Activated CD8-positive, alpha-beta memory T cell treated with anti-CD3 and anti-CD28 coated beads for 36 hours (primary cell): ENCODE measurements at regions not wholly inside any gene's neighbourhood (a gene's known extent, or its start where the extent isn't known, plus 50 kb on each side); places are given as distances from the start of the nearest gene placed in this dataset.
"Not testable (repeated sequence)": the region's sequence is repeated elsewhere in the genome, so short reads cannot be mapped to it uniquely, and the experiment has no call there.

ENCODE experiments used
- CTCF ChIA-PET: fragments of 350-600 bp; sonication (Branson Sonifier 250); formaldehyde crosslinking; loops from one replicate; lab custom pipeline; 2021; ENCODE audit warnings: antibody characterized with exemption; lab: Charles Lee
- POLR2A ChIA-PET: fragments of 350-600 bp; sonication (Branson Sonifier 250); formaldehyde crosslinking; loops from one replicate; lab custom pipeline; 2021; ENCODE audit warnings: antibody characterized with exemption; lab: Charles Lee

DNA sequence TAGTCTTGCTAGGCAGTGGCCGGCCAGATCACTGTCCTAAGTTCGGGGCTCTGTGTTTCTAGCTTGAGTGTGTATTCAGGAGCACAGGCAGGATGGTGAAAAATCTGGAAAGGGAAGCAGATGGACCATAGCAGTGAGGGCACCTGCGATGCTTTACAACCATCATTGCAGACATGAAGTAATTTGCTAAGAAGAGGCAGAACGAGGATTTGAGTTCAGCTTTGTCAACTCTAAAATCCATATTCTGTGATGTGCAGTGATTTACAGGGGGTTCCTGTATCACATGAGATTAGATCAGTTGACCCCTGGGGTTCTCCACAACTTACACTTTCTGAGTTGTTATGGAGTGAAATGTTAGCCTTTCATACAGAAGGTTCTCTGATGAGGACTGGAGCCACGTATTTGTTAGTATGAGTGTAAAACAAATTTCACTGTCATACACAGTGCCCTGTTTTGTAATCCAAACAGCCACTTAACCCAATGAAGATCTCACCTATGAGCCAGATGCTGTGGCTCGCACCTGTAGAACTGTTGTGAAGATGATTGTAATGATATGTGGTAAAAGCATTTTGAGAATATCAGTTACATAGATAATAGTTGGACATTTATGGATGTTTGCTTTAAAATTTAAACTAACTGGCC is 173.0 kb upstream of the VKORC1L1 start:
- POLR2A ChIA-PET, CTCF ChIA-PET: not testable (repeated sequence)

DNA sequence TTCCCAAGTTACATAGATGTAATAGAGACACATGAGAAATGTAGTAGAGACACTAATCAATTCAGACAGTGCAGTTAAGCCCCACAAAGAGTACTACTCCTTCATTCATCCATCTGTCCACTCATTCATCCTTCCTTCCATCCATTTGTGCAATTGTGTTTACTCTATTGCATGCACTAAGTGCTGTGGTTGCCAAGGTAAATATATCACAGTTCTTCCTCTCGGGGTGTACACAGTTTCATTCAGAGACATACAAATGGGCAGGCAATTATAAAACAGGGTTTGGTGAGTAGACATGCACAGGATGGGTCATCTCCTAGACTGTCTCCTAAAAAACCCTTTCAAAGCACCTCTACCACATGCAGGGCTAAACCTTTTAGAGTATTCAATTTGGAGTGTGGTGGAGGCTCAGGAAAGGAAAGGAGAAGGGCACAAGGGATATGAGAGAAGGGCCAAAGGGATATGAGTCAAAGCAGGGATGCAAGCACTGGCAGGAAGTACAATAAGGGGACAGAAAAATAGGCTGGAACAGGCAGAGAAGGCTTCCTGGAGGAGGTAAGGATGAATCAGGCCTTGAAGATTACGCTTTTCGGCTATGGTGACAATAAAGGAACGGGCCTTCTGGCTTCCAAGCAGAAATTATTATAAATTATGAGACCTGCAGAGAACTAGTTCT is 153.6 kb upstream of the VKORC1L1 start:
- CTCF ChIA-PET, POLR2A ChIA-PET: not testable (repeated sequence)

DNA sequence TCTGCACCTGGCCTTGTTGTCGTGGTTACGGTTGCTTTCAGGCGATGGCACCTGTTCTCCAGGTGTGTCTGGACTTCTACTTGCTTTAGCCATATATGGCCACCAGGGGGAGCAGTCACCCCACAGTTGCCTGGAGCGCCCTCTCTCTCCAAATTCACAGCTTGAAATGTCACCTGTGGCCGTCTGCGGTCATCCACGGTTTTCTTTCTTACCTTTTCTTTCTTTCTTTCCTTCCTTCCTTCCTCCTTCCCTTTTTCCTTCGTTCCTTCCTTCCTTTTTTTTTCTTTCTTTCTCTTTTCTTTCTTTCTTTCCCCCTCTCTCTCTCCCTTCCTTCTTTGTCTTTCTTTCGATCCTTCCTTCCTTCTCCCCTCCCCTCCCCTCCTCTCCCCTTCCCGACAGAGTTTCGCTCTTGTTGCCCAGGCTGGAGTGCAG is 150.5 kb upstream of the VKORC1L1 start:
- ChIA-PET POLR2A (no interaction called here), CTCF (no interaction called here)

DNA sequence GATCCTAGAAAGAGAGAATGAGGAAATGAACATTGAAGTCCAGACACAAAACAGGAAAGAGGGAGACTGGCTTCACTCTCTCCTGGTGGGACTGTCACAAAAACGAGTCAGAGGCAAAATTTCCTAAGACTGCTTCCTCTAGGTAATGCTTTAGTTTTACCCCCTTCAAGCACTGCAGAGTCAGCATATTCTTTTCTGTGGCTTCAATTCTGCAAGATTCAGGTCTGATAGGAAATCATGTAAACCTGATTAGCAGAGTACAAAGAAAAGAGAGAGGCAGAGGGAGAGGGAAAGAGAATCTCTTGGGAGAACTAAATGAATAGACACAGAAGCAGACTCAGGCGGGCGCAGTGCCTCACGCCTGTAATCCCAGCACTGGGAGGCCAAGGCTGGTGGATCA is 145.7 kb upstream of the VKORC1L1 start:
- CTCF ChIA-PET, POLR2A ChIA-PET: not testable (repeated sequence)

DNA sequence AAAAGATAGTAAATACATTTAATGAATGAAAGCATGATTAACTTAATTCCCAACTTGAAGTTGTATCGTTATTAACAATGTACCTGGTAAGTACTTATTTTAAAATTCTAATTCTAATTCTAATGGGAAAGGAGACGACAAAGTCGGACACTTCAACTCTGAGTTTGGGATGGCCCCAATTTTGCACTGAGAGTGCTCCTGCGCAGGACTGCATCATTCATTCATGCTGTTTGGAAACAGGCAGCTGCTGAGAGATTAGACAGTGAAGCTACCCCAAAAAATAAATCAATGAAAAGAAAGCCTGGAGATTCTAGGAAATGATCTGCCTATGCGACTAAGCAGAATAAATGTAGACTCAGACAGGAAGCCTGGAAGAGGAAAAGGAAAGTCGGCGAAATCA is 141.7 kb upstream of the VKORC1L1 start:
- ChIA-PET POLR2A (no interaction called here), CTCF (no interaction called here)

DNA sequence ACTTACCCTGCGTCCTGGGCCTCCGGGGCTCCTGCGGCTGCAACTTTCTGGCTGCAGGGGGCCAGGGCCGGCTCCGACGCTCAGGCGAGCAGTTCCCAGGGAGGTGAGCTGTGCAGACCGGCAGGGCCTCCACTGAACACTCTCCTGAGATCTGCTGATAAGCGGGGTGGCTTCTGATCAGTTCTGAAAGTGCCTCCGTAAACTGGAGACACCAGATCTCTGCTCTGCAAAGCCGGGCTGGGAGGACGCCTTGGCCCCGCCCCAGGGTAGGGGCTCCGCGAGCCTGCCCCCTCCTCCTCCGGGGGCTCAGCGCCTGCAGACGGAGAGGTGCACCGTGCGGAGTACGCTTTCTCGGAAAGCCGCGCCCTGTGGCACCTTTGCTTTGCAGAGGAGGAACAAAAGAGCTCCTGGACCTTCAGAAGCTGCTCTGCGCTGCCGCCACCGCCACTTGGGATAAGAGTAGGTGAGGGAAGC is 141.3 kb upstream of the VKORC1L1 start:
- ChIA-PET POLR2A (no interaction called here), CTCF (no interaction called here)

DNA sequence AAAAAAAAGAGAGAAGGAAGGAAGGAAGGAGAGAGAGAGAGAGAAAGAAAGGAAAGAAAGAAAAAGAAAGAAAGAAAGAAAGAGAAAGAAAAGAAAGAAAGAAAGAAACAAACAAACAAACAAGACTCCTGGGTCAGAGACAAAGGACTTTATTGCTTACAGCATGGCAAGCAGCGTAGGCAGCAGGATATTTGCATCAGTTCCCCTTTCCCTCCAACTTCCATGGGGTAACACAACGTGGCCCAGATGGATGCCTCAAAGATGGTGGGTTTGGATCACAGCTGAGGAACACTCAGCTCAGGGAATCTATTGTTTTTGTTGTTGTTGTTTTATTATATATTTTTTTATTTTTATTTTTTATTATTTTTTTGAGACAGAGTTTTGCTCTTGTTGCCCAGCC is 128.5 kb upstream of the VKORC1L1 start:
- ChIA-PET POLR2A (no interaction called here), CTCF (no interaction called here)

DNA sequence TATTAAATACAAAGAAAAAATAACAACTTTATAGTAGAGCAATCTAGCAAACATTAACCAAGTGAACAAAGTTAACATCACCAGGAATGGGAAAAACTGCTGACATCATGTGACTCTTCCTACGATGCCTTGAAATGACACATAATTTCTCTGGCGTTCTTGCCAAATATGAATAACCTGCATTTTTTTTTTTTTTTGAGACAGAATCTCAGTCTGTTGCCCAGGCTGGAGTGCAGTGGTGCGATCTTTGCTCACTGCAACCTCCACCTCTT is 126.5 kb upstream of the VKORC1L1 start:
- ChIA-PET CTCF (no interaction called here), POLR2A (no interaction called here)

DNA sequence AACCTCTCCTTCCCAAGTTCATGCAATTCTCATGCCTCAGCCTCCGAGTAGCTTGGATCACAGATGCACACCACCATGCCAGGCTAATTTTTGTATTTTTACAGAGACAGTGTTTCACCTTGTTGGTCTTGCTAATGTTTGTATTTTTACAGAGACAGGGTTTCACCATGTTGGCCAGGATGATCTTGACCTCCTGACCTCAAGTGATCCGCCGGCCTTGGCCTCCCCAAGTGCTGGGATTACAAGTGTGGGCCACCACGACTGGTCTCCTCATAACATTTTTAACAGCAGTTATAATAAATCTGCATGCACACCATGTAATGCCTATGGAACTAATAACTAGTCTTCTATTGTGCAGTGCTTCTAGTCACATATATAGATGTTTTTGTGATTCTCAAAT is 123.8 kb upstream of the VKORC1L1 start:
- POLR2A ChIA-PET = no interaction called here
- CTCF ChIA-PET = no interaction called here

DNA sequence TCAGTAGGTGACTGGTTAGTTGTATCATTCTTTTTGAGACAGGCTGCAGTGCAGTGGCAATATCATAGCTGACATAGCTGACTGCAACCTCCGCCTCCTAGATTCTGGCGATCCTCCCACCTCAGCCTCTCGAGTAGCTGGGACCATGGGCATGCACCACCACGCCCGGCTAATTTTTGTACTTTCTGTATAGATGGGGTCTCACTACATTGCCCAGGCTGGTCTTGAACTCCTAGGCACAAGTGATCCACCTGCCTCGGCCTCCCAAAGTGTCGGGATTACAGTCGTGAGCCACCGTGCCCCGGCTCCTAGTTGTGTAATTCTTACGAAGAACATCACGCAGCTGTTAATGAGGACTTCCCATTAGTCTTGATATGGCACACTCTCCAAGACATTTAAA is 123.4 kb upstream of the VKORC1L1 start:
- ChIA-PET CTCF (no interaction called here), POLR2A (interaction anchor here (1.5 kb wide), 1 partner anchor 21 kb away, joined by 4 read pairs; no protein-coding TSS in a partner anchor)

DNA sequence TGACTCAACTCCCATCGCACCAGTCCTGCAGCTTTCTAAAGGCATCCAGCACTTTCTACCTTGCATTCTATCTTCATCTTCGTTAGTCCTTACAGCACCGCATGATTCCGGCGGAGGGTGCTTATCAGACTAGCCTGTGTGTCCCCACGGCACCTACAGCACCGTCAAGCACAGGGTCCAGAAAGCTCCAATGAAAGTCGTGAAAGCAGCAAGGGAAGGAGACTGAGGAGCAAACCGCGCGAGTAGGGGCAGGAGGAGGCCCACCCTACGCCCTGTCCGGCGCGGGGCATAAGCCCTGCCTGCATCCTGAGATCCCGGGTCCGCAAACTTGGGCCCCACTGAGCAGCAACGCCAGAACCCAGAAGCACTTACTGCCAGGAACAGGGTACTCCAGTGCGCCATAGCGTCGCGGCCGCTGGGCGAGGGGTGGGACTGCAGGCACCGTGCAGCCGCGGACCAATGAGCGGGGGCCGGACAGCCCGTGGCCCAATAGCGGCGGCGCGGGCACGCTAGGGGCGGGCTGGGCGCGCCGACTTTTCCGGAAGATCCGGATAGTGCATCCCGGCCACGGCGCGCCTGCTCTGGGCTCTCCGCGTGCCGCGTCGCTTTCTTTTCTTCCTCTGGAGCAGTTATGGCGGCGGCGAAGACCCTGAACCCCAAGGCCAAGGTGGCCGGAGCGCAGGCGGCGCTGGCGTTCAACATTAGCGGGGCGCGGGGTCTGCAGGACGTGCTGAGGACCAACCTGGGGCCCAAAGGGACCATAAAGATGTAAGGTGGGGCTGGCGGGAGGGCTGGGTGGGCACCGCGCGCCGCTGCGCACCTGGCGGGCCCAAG is 122.1 kb upstream of the VKORC1L1 start:
- CTCF ChIA-PET = interaction anchor here (1.0 kb wide), 1 partner anchor 121 kb away, joined by 3 read pairs; no protein-coding TSS in a partner anchor

DNA sequence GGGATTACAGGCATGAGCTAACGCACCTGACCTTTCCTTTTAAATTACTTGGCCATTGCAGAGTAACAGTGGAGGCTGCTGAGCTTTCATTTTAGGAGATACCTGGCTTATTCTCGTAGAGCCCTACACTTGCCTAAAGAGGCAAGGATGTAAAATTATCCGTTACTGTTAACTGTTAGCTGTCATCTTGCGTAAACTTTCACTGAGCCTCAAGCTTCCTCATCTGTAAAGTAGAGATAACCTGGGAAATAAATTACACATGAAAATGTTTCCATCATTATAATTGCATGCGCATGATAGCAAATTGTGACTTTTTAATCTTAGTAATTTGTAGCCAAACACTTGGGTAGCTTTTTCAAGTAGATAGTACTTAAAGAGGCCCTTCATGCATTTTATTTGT is 118.8 kb upstream of the VKORC1L1 start:
- POLR2A ChIA-PET, CTCF ChIA-PET: not testable (repeated sequence)

More for the DNA sequence above, 122.1 kb upstream of the VKORC1L1 start:
- POLR2A ChIA-PET = interaction anchor here (1.5 kb wide), 1 partner anchor 20 kb away, joined by 4 read pairs; no protein-coding TSS in a partner anchor

DNA sequence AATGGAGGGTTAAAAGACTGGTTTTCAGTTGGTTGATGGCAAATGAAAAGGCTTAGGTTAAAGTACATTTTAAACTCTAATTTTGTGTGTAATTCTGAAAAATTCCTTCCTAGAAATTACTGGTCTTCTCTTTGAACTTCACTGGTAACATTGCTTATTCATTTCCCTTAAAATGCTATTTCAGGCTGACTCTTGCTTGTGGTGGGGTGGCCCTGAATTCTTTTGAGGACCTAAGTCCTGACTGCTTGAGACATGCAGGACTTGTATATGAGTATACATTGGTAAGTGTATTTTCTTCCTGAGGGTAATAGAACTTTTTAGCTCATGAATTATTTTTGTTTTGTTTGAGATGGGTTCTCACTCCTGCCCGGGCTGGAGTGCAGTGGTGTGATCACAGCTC is 113.9 kb upstream of the VKORC1L1 start:
- CTCF ChIA-PET, POLR2A ChIA-PET: not testable (repeated sequence)

DNA sequence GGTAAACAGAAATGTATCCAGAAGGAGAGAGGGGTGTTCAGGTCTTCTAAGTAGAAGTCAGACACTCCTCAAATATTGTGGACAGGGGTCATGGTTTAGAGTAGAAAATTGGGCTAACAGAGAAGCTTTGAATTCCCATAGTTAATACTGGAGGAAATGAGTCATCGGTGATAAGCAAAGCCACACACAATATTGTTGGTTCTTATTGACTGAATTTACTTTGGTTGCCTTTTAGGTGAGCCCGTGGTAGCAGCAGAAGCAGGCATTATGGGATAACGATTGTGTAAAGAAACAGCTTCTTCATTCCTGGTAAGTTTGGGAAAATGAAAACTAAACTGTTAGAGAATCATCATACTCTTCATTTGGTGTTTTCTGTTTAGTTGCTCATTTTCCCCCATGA is 110.2 kb upstream of the VKORC1L1 start:
- POLR2A ChIA-PET = not testable (repeated sequence)

DNA sequence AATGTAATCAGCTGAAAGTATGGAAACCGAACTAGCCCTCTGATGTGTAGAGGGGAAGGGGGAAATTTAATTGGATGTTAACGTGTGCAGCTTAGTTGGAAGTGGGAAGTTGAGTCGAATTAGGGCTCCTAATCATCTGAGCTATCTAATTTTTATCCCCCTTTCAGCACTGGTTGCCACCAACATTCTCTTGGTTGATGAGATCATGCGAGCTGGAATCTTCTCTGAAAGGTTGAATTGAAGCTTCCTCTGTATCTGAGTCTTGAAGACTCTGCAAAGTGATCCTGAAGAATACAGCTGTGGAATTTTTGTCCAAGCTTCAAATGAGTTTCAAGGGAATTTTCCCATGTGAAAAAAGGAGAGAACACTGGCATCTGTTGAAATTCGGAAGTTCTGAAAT is 109.8 kb upstream of the VKORC1L1 start:
- POLR2A ChIA-PET, CTCF ChIA-PET: not testable (repeated sequence)

More for the DNA sequence above, 110.2 kb upstream of the VKORC1L1 start:
- CTCF ChIA-PET = not testable (repeated sequence)

DNA sequence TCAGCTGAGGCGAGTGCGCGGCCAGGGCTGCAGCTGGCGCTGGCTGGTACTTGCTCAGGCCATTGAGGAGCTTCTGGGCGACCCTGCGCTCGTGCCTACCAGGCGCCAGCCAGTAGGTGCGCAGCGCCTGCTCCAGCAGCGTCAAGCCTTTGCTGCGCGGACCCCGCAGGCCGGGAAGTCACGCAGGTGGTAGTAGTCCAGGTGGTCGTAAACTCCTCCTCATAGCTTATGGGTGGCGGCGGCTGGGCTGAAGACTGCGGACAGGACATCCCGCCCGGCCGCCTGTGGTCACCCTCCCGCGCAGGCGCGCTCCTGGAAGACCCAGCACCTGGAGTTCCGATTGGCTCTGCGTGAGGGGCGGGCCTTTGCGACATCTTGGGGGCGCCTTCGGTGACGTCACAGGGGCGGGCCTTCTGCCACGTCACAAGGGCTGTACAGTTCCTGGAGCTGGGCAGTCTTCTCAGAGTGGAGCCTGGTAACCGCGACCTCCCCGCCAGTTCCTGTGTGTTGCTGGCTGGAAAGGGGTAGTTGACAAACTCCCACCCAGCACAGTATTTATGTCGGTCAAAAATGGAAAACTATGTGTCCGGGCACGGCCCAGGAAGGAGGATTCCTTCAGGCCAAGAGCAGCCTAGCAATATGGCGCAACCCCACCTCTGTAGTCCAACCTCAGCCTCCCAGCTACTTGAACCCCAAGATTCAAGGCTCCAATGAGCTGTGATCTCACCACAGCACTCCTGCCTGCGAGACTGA is 102.2 kb upstream of the VKORC1L1 start:
- POLR2A ChIA-PET = interaction anchor here (0.5 to 1.0 kb wide), 3 partner anchors 20 to 344 kb away, joined by 4 to 9 read pairs (median 4); no protein-coding TSS in a partner anchor
- CTCF ChIA-PET = not testable (repeated sequence)

DNA sequence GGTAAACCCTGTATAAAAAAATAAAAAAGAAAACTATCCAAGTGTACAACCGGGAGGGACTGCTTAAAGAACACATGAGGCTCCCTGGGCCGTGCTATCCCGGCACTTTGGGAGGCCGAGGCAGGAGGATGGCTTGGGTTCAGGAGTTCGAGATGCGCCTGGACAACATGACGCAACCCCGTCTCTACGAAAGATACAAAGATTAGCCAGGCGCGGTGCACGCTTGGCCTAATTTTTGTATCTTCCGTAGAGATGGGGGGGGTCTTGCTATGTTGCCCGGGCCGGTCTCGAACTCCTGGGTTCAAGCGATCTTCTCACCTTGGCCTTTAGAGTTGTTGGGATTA is 101.7 kb upstream of the VKORC1L1 start:
- CTCF ChIA-PET = not testable (repeated sequence)

DNA sequence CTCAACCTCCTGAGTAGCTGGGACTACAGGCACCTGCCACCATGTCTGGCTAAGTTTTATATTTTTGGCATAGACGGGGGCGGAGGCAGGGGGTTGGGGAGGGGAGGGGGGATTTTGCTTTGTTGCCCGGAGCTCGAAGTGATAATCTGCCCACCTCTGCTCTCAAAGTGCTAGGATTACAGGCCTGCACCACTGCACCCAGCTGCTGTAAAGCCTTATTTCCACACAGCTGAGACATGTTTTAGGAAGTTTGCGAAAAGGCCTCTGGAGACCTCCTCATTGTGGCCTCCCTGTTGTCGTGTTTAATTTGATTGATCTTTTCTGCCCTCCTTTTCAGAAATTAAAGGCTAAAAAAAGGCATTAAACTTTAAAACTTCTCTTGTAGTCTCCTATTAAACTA is 96.2 kb upstream of the VKORC1L1 start:
- CTCF ChIA-PET, POLR2A ChIA-PET: not testable (repeated sequence)

More for the DNA sequence above, 101.7 kb upstream of the VKORC1L1 start:
- POLR2A ChIA-PET = not testable (repeated sequence)

DNA sequence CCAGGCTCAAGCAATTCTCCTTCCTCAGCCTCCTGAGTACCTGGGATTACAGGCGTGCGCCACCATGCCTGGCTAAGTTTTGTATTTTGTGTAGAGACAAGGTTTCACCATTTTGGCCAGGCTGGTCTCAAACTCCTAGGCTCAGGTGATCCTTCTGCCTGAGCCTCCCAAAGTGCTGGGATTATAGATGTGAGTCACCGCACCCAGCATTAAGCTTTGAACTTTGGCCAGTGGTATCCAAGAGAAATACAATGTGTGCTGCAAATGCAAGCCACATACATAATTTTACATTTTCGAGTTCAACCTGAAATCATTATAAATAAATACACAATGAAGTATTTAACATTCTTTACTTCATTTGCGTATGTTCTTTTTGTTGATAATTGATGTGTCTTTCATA is 82.9 kb upstream of the VKORC1L1 start:
- POLR2A ChIA-PET, CTCF ChIA-PET: not testable (repeated sequence)

DNA sequence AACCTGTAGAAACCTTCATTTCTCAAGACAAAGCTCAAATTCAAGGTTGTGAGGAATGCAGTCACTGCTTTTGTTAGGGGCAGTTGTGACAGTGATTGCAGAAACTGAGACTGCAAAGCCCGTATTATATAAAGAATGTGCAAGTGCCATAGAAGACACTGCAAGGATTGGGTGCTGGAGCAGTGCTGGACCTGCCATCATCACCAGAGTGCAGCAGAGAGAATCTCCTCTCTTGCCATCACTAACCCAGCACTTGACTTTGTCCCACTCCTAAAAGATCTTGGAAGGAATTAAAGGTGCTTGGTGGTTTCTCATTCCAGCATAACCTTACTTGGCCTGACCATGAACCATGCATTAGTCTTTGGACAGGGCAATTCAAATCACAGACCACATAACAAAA is 81.1 kb upstream of the VKORC1L1 start:
- CTCF ChIA-PET, POLR2A ChIA-PET: not testable (repeated sequence)
